Tibial nerve (tissue), 4 donors: ENCODE measurements at regions not wholly inside any gene's neighbourhood (a gene's known extent, or its start where the extent isn't known, plus 50 kb on each side); places are given as distances from the start of the nearest gene placed in this dataset.
A peak's percentile ranks its signal among the peaks of the same experiment; 100 is the strongest.

Experiments used
- DNase-seq, 2 donors: peaks; one replicate each; pipeline ENCODE4 v3.0.0-alpha.2; 2019; ENCODE audit warnings: low spot score in 2 of 2
- H3K27ac ChIP-seq, 4 donors: fragments of 200-600 bp; sonication (generic) in 3 of 4; one replicate each; pipeline ENCODE4 v1.5.1; 2017 to 2019; ENCODE audit warnings: mild to moderate bottlenecking in 1 of 4
- H3K27me3 ChIP-seq, 2 donors: fragments of 200-600 bp; sonication (generic) in 1 of 2; one replicate each; pipeline versions ENCODE4 v1.5.1 to v1.6.0; 2017 to 2019
- H3K36me3 ChIP-seq, 3 donors: fragments of 200-600 bp; sonication (generic); one replicate each; pipeline ENCODE4 v1.5.1; 2018 to 2019
- H3K4me1 ChIP-seq, 4 donors: fragments of 200-600 bp; sonication (generic) in 3 of 4; one replicate each; pipeline ENCODE4 v1.5.1; 2017 to 2019
- H3K4me3 ChIP-seq, 4 donors: fragments of 200-600 bp; sonication (generic) in 3 of 4; one replicate each; pipeline ENCODE4 v1.5.1; 2017 to 2019; ENCODE audit warnings: mild to moderate bottlenecking in 1 of 4, moderate library complexity in 1 of 4
- H3K9me3 ChIP-seq, 4 donors: fragments of 200-600 bp; sonication (generic) in 3 of 4; one replicate each; pipeline ENCODE4 v1.5.1; 2017 to 2019
- EP300 ChIP-seq, 2 donors: sonication (generic); formaldehyde crosslinking; IDR thresholded peaks; one replicate each; pipeline ENCODE4 v1.6.1; 2017; ENCODE audit warnings: antibody characterized with exemption in 2 of 2, mild to moderate bottlenecking in 1 of 2
- POLR2A ChIP-seq, 2 donors: fragments of 450-650 bp; IDR thresholded peaks; one replicate each; pipeline ENCODE4 v1.6.1; 2017; ENCODE audit warnings: antibody characterized with exemption in 2 of 2, mild to moderate bottlenecking in 2 of 2, moderate library complexity in 2 of 2
- WGBS, 2 donors: methylation state at CpG; one replicate each; pipeline ENCODE4 v1.1.5; 2018; 5-methylcytosine and 5-hydroxymethylcytosine counted together
- TF ChIP-seq, protein P1 (sequence below), 5 experiments: fragments of 200-600 bp in 3 of 5; fragments of 450-650 bp in 2 of 5; sonication (generic) in 3 of 5; IDR thresholded peaks; one replicate each; pipeline ENCODE4 v1.5.1; 2016 to 2019; ENCODE audit warnings: antibody characterized with exemption in 5 of 5, mild to moderate bottlenecking in 3 of 5, moderate library complexity in 2 of 5

DNA sequence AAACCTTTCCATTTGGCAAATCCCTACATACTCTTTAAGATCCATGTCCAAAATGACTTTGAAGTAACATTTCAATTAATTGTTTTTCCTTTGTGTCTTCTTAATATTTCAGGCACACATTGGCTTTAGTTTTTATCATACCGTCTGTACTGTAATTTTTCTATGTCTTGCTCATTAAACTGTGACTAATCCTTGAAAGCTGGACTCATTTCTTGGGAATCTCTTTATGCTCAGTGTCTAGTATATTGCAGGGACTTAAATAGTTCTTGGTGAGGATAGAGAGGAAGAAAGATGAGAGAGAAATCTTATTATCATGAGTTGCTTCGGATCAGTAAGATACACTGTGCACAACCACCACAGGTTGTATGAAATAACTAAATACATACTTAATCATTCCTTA, 448.3 kb upstream of the ST6GAL2 start:
- WGBS, 2 donors, result 66 to 77% methylated on average over 2 of the region's 2 CpGs
- no peak for DNase-seq
- no peaks in the 10 kb centered on the region for H3K9me3 ChIP-seq
- TF ChIP-seq POLR2A (IDR thresholded peaks at IDR 0.05) (no peak), EP300 (IDR thresholded peaks at IDR 0.05) (no peak)
- TF ChIP-seq, protein P1, sequence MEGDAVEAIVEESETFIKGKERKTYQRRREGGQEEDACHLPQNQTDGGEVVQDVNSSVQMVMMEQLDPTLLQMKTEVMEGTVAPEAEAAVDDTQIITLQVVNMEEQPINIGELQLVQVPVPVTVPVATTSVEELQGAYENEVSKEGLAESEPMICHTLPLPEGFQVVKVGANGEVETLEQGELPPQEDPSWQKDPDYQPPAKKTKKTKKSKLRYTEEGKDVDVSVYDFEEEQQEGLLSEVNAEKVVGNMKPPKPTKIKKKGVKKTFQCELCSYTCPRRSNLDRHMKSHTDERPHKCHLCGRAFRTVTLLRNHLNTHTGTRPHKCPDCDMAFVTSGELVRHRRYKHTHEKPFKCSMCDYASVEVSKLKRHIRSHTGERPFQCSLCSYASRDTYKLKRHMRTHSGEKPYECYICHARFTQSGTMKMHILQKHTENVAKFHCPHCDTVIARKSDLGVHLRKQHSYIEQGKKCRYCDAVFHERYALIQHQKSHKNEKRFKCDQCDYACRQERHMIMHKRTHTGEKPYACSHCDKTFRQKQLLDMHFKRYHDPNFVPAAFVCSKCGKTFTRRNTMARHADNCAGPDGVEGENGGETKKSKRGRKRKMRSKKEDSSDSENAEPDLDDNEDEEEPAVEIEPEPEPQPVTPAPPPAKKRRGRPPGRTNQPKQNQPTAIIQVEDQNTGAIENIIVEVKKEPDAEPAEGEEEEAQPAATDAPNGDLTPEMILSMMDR (IDR thresholded peaks at IDR 0.05), result no peak
- no peaks in the 10 kb centered on the region for H3K27me3 ChIP-seq
- no peak overlapping the region for H3K4me3 ChIP-seq
- peaks cover 0 to 11% (median 0%) of the 10 kb centered on the region in 4 donors for H3K4me1 ChIP-seq
- H3K36me3 ChIP-seq, result no peaks in the 10 kb centered on the region
- no peak overlapping the region for H3K27ac ChIP-seq

- Histone ChIP-seq H3K4me3 (no peak overlapping the region), H3K27ac (peak overlapping the region in 1 of 4 donors; percentile 33), H3K36me3 (no peaks in the 10 kb centered on the region), H3K27me3 (no peaks in the 10 kb centered on the region), H3K4me1 (peaks cover 0 to 11% (median 0%) of the 10 kb centered on the region in 4 donors), H3K9me3 (no peaks in the 10 kb centered on the region)
- DNase-seq, result no peak
- 52 to 64% methylated on average over 2 of the region's 2 CpGs for WGBS, 2 donors
- TF ChIP-seq POLR2A (IDR thresholded peaks at IDR 0.05), result no peak
- TF ChIP-seq, protein P1 (IDR thresholded peaks at IDR 0.05), result no peak
- no peak for TF ChIP-seq EP300 (IDR thresholded peaks at IDR 0.05)
Observed at GRCh38 chr2:107336526-107336925, 450.6 kb upstream of the ST6GAL2 start.

DNA sequence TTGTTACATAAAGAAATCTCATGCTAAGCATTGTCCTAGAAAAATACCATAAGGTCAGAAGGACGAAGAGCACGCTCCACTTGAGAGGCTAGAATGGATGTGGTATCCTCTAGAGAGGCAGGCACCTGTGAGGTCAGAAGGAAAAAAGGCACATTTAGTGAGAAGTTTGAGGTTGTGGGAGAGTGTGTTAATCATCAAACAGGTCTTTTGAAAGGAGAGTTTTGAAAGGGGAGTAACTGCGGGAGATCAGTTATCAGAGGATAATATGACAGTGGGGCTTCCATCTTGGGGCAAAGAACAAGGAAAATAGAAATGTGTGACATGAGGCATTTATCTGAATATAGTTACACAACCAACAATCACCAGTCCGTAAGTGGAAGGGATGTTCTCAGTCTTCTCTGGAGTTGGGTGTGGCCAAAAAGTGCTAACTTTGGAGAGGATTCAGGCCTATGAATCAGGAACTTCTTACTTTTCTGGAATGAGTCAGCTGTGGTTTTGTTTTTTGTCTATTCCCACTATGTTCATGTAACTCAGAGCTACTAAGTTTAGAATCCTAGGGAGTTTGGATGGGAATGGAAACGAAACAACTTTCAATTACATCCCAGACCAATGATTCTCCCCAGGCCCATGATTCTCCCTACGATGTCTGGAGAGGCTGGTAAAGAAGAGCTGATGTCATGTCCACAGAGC, 451.4 kb upstream of the ST6GAL2 start:
- TF ChIP-seq POLR2A (IDR thresholded peaks at IDR 0.05) (no peak), EP300 (IDR thresholded peaks at IDR 0.05) (no peak)
- TF ChIP-seq, protein P1 (IDR thresholded peaks at IDR 0.05), result no peak
- no peak overlapping the region for H3K4me3 ChIP-seq
- H3K4me1 ChIP-seq, result peaks cover 0 to 11% (median 0%) of the 10 kb centered on the region in 4 donors
- no peaks in the 10 kb centered on the region for H3K36me3 ChIP-seq
- WGBS, 2 donors, result 50 to 55% methylated on average over 6 of the region's 6 CpGs
- peak overlapping the region in 2 of 4 donors; percentile 33 to 46 for H3K27ac ChIP-seq
- H3K27me3 ChIP-seq, result no peaks in the 10 kb centered on the region
- peaks cover 0 to 2% (median under 1%) of the 10 kb centered on the region in 4 donors for H3K9me3 ChIP-seq
- peak in 1 of 2 donors; percentile 30 for DNase-seq

GRCh38 chr2:107338059-107338458, 452.1 kb upstream of the ST6GAL2 start:
- Histone ChIP-seq H3K4me1 (peaks cover 0 to 11% (median 0%) of the 10 kb centered on the region in 4 donors), H3K36me3 (no peaks in the 10 kb centered on the region), H3K27me3 (no peaks in the 10 kb centered on the region), H3K27ac (peak overlapping the region in 2 of 4 donors; percentile 6 to 46), H3K4me3 (no peak overlapping the region), H3K9me3 (peaks cover 0 to 9% (median 2%) of the 10 kb centered on the region in 4 donors)
- WGBS, 2 donors, result 31 to 34% methylated on average over 3 of the region's 3 CpGs
- TF ChIP-seq EP300 (IDR thresholded peaks at IDR 0.05) (no peak), POLR2A (IDR thresholded peaks at IDR 0.05) (no peak)
- TF ChIP-seq, protein P1 (IDR thresholded peaks at IDR 0.05), result no peak
- DNase-seq, result no peak

- Histone ChIP-seq H3K27me3 (no peaks in the 10 kb centered on the region), H3K4me1 (peaks cover 0 to 11% (median 0%) of the 10 kb centered on the region in 4 donors), H3K36me3 (no peaks in the 10 kb centered on the region), H3K9me3 (peaks cover 0 to 10% (median 2%) of the 10 kb centered on the region in 4 donors), H3K4me3 (no peak overlapping the region), H3K27ac (peak overlapping the region in 1 of 4 donors; percentile 6)
- no peak for TF ChIP-seq EP300 (IDR thresholded peaks at IDR 0.05)
- TF ChIP-seq POLR2A (IDR thresholded peaks at IDR 0.05), result no peak
- TF ChIP-seq, protein P1 (IDR thresholded peaks at IDR 0.05), result no peak
- no peak for DNase-seq
- 88 to 89% methylated on average over 6 of the region's 6 CpGs for WGBS, 2 donors
Observed at GRCh38 chr2:107338571-107338970, 452.6 kb upstream of the ST6GAL2 start.
